GM10248 (cell line): ENCODE measurements at regions not wholly inside any gene's neighbourhood (a gene's known extent, or its start where the extent isn't known, plus 50 kb on each side); places are given as distances from the start of the nearest gene placed in this dataset.

Experiments used
- CTCF ChIA-PET: fragments of 300-600 bp; sonication (Branson Sonifier 250); formaldehyde crosslinking; extraction: SDS; loops from one replicate; lab custom pipeline; 2021; ENCODE audit warnings: antibody characterized with exemption; lab: Yijun Ruan, JAX
- POLR2A ChIA-PET: fragments of 350-650 bp; sonication (Branson Sonifier 250); formaldehyde crosslinking; extraction: SDS; loops from one replicate; lab custom pipeline; 2020; ENCODE audit warnings: antibody characterized with exemption; lab: Yijun Ruan, JAX
- DNase-seq: peaks from one replicate; pipeline ENCODE4 v3.0.0; 2012; ENCODE audit errors: extremely low spot score
- CTCF ChIP-seq: IDR thresholded peaks from 2 replicates; pipeline ENCODE4 v1.5.1; 2012; ENCODE audit warnings: mild to moderate bottlenecking, low read depth; ENCODE audit errors: extremely low read depth, missing control alignments, control extremely low read depth

DNA sequence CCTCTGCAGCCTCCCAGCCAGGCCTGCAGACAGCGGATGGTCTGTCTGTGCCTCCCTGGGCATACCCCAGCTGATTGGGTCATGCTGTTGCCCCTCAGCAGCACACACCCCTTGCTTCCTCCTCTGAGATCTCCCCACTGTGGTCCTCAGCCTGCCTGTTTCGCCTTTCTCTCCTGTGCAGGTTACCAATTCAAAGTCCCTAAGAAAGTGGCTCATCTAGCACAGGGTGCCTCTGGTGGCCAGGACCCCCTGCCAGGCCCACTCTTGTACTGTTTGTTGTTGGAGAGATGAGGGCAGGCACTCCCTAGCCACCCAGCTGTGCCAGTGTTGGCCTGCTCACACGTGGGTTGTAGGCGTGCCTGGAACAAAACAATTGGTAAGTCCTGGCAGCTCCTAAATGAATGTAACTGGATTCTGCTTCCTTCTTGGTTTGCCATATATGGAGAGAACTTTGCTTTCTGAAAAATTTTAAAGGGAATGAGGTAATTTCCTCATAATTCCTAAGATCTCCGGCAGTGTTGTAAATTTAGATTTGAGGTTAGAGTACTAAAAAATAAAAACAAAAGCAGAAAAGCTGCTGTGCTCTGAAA, 213.2 kb upstream of the IL12A start:
- no peak for TF ChIP-seq CTCF
- ChIA-PET CTCF (no interaction called here), POLR2A (no interaction called here)
- DNase-seq = no peak

DNA sequence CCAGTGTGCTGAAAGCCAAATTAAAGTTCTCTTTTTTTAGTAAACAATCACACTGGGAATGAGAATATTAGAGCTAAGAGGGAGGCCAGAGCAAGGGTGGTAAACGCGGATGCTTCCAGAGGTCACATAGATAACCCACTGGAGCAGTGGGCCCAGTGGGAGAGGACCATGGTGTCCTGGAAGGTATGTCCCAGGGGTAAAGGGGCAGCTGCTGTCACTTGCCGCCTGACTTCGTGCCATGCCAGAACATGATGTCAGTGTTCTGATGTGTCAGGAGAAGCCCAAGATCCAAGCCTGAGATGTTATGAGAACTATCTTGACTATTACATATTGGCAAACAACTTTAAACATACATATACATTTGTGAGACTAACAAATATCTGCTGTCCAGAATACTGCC, 211.9 kb upstream of the IL12A start:
- DNase-seq = no peak
- no peak for TF ChIP-seq CTCF
- CTCF ChIA-PET = interaction anchor here (1.0 kb wide), 2 partner anchors 11 to 28 kb away, joined by 3 read pairs; no protein-coding TSS in a partner anchor
- POLR2A ChIA-PET = no interaction called here

DNA sequence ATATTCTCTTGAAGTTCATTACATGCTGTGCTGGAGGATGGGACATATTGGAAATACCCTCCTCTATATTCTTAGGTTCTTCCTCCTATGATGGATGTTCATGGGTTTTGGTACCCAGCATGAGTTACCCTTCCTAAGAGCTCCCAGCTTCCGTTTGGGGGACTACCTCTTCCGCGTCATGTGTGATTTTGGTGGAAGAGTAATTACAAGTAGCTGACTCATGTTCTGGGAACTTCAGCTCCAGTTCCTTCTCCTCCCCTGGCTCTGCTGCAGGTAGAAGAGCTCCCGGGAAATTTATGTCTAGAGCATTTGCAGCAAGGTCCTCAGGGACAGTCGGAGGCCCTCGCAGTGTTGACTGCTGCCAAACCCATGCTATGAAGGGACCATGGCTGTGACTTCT, 208.8 kb upstream of the IL12A start:
- TF ChIP-seq CTCF = no peak
- DNase-seq = no peak
- ChIA-PET POLR2A (no interaction called here), CTCF (interaction anchor here (4.9 kb wide), 1 partner anchor 9 kb away, joined by 16 read pairs; no protein-coding TSS in a partner anchor)

DNA sequence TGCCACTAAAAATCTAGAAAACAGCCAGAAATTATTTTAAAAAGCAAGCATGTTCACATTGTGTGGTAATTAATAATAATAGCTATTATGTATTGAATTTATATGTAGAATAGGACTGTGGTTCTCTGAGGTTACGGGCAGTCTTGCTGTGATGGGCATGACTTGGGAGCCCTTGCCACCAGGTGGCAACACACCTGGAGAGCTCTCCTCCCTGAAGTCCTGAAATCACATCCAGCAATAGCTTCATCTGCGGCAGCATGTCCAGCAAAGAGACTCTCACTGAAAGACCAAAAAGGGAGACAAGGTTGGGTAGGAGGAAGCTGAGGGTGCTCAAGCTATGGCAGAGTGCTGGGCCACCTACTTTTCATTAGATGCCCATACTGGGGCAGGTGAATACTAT, 206.8 kb upstream of the IL12A start:
- no peak for DNase-seq
- CTCF ChIA-PET = interaction anchor here (1.2 to 4.9 kb wide), 4 partner anchors 11 to 31 kb away, joined by 3 to 16 read pairs (median 8); no protein-coding TSS in a partner anchor
- no peak for TF ChIP-seq CTCF
- POLR2A ChIA-PET = no interaction called here

DNA sequence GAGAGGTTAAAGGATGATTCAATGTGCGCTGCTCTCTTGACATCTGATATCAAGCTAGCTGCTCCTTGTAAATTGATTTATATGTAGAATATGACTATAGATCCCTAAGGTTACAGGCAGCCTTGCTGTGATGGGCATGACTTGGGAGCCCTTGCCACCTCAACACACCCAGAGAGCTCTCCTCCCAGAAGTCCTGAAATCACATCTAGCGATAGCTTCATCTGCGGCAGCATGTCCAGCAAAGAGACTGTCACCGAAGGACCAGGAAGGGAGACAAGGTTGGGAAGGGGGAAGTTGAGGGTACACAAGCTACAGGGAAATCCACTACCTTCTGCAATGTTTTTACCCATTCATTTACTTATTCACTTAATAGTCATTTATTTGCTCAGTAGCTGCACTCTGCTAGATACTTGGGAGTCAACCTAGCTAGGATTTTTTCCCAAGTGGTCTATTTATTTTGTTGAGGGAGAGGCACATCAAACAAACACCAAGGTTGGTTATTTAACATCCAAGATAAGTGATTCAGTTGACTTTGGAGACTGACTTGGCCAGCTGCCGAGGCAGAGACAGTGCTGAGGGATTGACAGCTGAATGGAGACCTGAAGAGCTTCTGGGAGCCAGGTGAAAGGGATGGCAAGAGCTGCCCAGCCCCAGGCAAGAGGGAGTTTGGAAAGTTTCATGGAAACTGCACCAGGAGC, 205.8 kb upstream of the IL12A start:
- CTCF ChIA-PET = interaction anchor here (0.7 to 4.9 kb wide), 8 partner anchors 12 to 1308 kb away, joined by 3 to 16 read pairs (median 3); no protein-coding TSS in a partner anchor
- POLR2A ChIA-PET = no interaction called here
- TF ChIP-seq CTCF = no peak
- no peak for DNase-seq

DNA sequence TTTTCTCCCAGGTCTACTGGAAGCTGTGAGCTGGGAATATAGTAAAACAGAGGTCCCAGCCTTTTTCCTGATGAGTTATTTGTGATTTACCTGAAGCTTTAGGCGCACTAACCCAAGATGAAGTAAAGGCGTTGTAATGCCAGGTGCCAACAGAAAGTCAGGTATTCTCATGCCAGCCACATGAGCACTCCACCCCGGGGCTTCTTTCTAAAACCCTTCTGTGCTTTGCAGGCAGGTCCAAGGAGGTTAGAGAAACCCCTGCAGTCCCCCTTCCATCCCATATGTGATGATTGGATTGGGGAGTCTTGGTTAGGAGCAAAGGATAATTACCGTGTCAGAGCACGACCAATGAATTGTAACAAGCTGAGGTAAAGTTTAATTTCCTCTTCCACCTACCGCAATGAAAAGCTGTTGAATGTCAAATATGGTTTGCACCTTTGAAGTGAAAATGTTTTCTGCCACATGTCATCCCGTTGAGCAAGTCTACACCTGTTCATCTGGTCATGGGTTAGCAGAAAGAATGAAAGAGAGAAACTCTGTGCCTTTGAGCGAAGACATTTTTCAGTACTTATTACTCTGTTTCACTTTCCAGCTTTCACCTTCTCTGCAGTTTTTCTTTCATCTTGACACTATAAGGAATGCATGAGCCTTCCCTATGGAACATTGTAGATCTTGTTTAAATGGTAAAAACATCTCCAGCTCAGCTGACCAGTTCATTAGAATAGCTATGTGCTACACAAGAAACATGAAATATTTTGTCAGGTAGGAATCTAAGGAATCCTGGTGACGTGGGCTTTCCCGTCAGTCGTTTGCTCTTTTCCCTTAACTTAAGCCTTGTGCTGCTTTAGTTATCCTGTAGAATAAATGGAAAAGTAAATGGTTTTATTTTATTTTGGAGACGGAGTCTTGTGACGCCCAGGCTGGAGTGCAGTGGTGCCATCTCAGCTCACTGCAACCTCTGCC, 204.6 kb upstream of the IL12A start:
- no peak for TF ChIP-seq CTCF
- POLR2A ChIA-PET = no interaction called here
- CTCF ChIA-PET = interaction anchor here (1.0 to 4.9 kb wide), 6 partner anchors 13 to 518 kb away, joined by 3 to 16 read pairs (median 4); no protein-coding TSS in a partner anchor
- no peak for DNase-seq
